Neural progenitor cell (in vitro differentiated cells): ENCODE measurements at regions not wholly inside any gene's neighbourhood (a gene's known extent, or its start where the extent isn't known, plus 50 kb on each side); places are given as distances from the start of the nearest gene placed in this dataset.

Experiments used
- DNase-seq: peaks from one replicate; pipeline ENCODE4 v3.0.0-alpha.2; 2016; ENCODE audit warnings: low spot score
- H2AFZ ChIP-seq: fragments of 200-600 bp; sonication (generic); replicated peaks from 2 replicates; pipeline ENCODE4 v1.6.1; 2016; ENCODE audit warnings: antibody characterized with exemption
- H3F3A ChIP-seq: fragments of 200-600 bp; sonication (generic); 2 replicates; pipeline ENCODE4 v1.6.1; 2016; ENCODE audit warnings: antibody characterized with exemption, low read depth
- H3K27ac ChIP-seq: fragments of 200-600 bp; sonication (generic); 2 replicates; pipeline ENCODE4 v1.5.1; 2016; ENCODE audit warnings: mild to moderate bottlenecking
- H3K27me3 ChIP-seq: fragments of 200-600 bp; sonication (generic); 2 replicates; pipeline ENCODE4 v1.6.1; 2016; ENCODE audit warnings: mild to moderate bottlenecking, moderate library complexity
- H3K36me3 ChIP-seq: fragments of 200-600 bp; sonication (generic); 2 replicates; pipeline ENCODE4 v1.5.1; 2016
- H3K4me1 ChIP-seq: fragments of 200-600 bp; sonication (generic); 2 replicates; pipeline ENCODE4 v1.6.1; 2016; ENCODE audit warnings: mixed run types
- H3K4me2 ChIP-seq: fragments of 200-600 bp; sonication (generic); 2 replicates; pipeline ENCODE4 v1.6.1; 2016
- H3K4me3 ChIP-seq: fragments of 200-600 bp; sonication (generic); 2 replicates; pipeline ENCODE4 v1.5.1; 2016
- H3K79me2 ChIP-seq: fragments of 200-600 bp; sonication (generic); 2 replicates; pipeline ENCODE4 v1.6.1; 2016; ENCODE audit warnings: low read depth
- H3K9ac ChIP-seq: fragments of 200-600 bp; sonication (generic); 2 replicates; pipeline ENCODE4 v1.6.1; 2016
- H3K9me3 ChIP-seq: fragments of 200-600 bp; sonication (generic); 2 replicates; pipeline ENCODE4 v1.5.1; 2016; ENCODE audit warnings: low read depth
- H4K20me1 ChIP-seq: fragments of 200-600 bp; sonication (generic); 2 replicates; pipeline ENCODE4 v1.6.1; 2016; ENCODE audit warnings: low read depth
- H3K27ac Mint-ChIP-seq: 3 replicates; pipeline ENCODE4 v1.8.0; 2021; ENCODE audit warnings: mixed read lengths
- H3K27me3 Mint-ChIP-seq: 2 replicates; pipeline ENCODE4 v1.8.0; 2022; ENCODE audit warnings: low read depth, mild to moderate bottlenecking, inconsistent platforms, moderate library complexity, mixed read lengths; ENCODE audit not compliant: insufficient read depth
- H3K36me3 Mint-ChIP-seq: 3 replicates; pipeline ENCODE4 v1.8.0; 2021; ENCODE audit warnings: mixed read lengths
- H3K4me1 Mint-ChIP-seq: 3 replicates; pipeline ENCODE4 v1.8.0; 2021; ENCODE audit warnings: mixed read lengths
- H3K4me3 Mint-ChIP-seq: 3 replicates; pipeline ENCODE4 v1.8.0; 2021; ENCODE audit warnings: mild to moderate bottlenecking, moderate library complexity, mixed read lengths
- H3K9me3 Mint-ChIP-seq: 3 replicates; pipeline ENCODE4 v1.8.0; 2020; ENCODE audit warnings: mixed read lengths
- CTCF ChIP-seq: fragments of 200-600 bp; sonication (generic); IDR thresholded peaks from 2 replicates; pipeline ENCODE4 v1.5.1; 2017; ENCODE audit warnings: antibody characterized with exemption, mild to moderate bottlenecking
- EZH2 ChIP-seq: fragments of 200-600 bp; sonication (generic); IDR thresholded peaks from 2 replicates; pipeline ENCODE4 v1.6.1; 2017; ENCODE audit warnings: antibody characterized with exemption, mild to moderate bottlenecking, moderate library complexity
- EZH2phosphoT487 ChIP-seq: fragments of 200-600 bp; sonication (generic); IDR thresholded peaks from 2 replicates; pipeline ENCODE4 v1.6.1; 2017; ENCODE audit warnings: antibody characterized with exemption

- H2AFZ ChIP-seq: peak overlapping the region; percentile 72
- H3F3A ChIP-seq: peaks cover 12% of the 10 kb centered on the region
- peak; percentile 65 for DNase-seq
- H3K36me3 Mint-ChIP-seq: no peaks in the 10 kb centered on the region
- no peaks in the 10 kb centered on the region for H3K79me2 ChIP-seq
- H3K4me2 ChIP-seq: peak overlapping the region; percentile 29
- peak overlapping the region; percentile 78 for H3K27ac ChIP-seq
- H3K4me1 ChIP-seq: peaks cover 26% of the 10 kb centered on the region
- H3K9me3 Mint-ChIP-seq: peaks cover 6% of the 10 kb centered on the region
- no peaks in the 10 kb centered on the region for H4K20me1 ChIP-seq
- TF ChIP-seq CTCF: no peak
- TF ChIP-seq EZH2: no peak
- no peak for TF ChIP-seq EZH2phosphoT487
- no peaks in the 10 kb centered on the region for H3K9me3 ChIP-seq
- no peak overlapping the region for H3K9ac ChIP-seq
- no peaks in the 10 kb centered on the region for H3K27me3 ChIP-seq
- H3K36me3 ChIP-seq: no peaks in the 10 kb centered on the region
- no peak overlapping the region for H3K4me3 ChIP-seq
- no peak overlapping the region for H3K4me3 Mint-ChIP-seq
- no peak overlapping the region for H3K27ac Mint-ChIP-seq
- peaks cover 37% of the 10 kb centered on the region for H3K4me1 Mint-ChIP-seq
- peaks cover 2% of the 10 kb centered on the region for H3K27me3 Mint-ChIP-seq
Observed at GRCh38 chr2:236661061-236661761, 91.6 kb downstream of the ACKR3 start.

DNA sequence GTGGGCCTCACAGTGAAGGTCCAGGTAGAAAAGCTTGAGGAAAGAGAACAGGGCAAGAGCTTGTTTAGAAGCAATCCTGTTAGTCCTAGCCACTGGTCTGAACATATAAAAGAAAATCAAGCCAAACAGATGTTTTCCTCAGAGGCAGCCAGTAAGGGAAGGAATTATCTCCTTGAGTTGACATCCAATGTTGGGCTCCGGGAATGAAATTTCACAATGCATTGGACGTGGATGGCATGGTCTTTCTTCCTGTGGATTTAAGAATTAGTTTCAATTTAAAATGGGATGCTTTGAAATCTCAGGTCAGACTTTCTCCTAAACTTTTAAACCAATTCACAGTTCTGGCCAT is 92.1 kb downstream of the ACKR3 start:
- Histone ChIP-seq H3K4me1 (peaks cover 26% of the 10 kb centered on the region), H3K27me3 (no peaks in the 10 kb centered on the region), H3K79me2 (no peaks in the 10 kb centered on the region), H3F3A (peaks cover 12% of the 10 kb centered on the region), H3K9me3 (no peaks in the 10 kb centered on the region), H4K20me1 (no peaks in the 10 kb centered on the region), H3K36me3 (no peaks in the 10 kb centered on the region), H3K4me3 (no peak overlapping the region), H2AFZ (peak overlapping the region; percentile 72), H3K4me2 (peak overlapping the region; percentile 29), H3K9ac (no peak overlapping the region), H3K27ac (peak overlapping the region; percentile 78)
- TF ChIP-seq EZH2phosphoT487 (no peak), EZH2 (no peak), CTCF (no peak)
- Mint-ChIP-seq H3K27me3 (peaks cover 2% of the 10 kb centered on the region), H3K27ac (no peak overlapping the region), H3K36me3 (no peaks in the 10 kb centered on the region), H3K4me3 (no peak overlapping the region), H3K4me1 (peaks cover 37% of the 10 kb centered on the region), H3K9me3 (peaks cover 10% of the 10 kb centered on the region)
- DNase-seq: no peak

DNA sequence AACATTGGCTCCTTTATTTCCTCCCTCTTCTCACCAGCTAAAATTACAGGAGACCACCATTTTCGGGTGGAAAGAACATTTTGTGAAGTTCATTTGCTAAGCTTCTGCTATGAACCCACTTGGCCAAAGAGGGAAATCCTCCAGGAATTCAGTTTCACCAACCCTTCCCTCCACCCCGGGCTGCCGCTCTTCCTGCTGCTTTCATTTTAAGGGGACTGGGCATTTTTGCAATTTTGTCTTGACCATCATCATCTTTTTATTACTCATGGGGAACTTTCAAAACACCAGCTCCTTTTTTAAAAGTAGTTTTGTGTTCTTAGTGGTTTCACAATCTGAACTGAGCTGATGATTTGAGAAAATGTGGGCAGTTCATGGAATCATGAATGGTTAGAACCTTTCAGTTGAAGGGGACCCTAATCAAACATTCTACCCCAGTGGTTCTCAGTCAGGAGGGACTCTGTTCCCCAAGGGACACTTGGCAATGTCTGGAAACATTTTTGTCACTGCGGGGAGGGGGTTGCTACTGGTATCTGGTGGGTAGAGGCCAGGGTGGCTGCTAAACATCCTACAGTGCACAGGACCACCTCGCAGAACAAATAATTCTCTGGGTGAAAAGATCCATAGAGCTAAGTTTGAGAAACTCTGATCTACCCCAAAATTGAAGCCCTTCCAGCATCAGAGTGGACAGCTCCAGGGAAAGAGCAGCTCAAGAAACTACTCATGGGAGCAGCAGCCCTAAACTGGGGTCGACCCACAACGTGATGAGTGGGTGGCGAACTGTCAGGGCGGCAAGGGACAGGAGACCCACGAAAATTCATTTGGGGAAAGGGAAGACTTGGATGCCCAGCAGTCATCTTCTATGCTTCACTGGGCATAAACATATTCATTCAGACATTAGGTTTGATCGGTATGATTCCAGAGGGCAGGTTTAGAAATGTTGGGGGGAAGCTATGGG is 92.9 kb downstream of the ACKR3 start:
- H3K4me3 Mint-ChIP-seq: no peak overlapping the region
- peaks cover 12% of the 10 kb centered on the region for H3F3A ChIP-seq
- H3K9ac ChIP-seq: no peak overlapping the region
- H3K4me3 ChIP-seq: no peak overlapping the region
- DNase-seq: no peak
- H3K27ac Mint-ChIP-seq: peak overlapping the region; percentile 32
- H3K36me3 Mint-ChIP-seq: no peaks in the 10 kb centered on the region
- H3K27me3 Mint-ChIP-seq: peaks cover 2% of the 10 kb centered on the region
- no peaks in the 10 kb centered on the region for H3K36me3 ChIP-seq
- no peak overlapping the region for H2AFZ ChIP-seq
- H3K4me1 Mint-ChIP-seq: peaks cover 37% of the 10 kb centered on the region
- H4K20me1 ChIP-seq: no peaks in the 10 kb centered on the region
- peaks cover 10% of the 10 kb centered on the region for H3K9me3 Mint-ChIP-seq
- H3K4me1 ChIP-seq: peaks cover 26% of the 10 kb centered on the region
- no peaks in the 10 kb centered on the region for H3K27me3 ChIP-seq
- no peaks in the 10 kb centered on the region for H3K9me3 ChIP-seq
- H3K27ac ChIP-seq: no peak overlapping the region
- TF ChIP-seq CTCF: no peak
- TF ChIP-seq EZH2phosphoT487: no peak
- H3K4me2 ChIP-seq: no peak overlapping the region
- no peaks in the 10 kb centered on the region for H3K79me2 ChIP-seq
